B cell (primary cell): ENCODE measurements at regions not wholly inside any gene's neighbourhood (a gene's known extent, or its start where the extent isn't known, plus 50 kb on each side); places are given as distances from the start of the nearest gene placed in this dataset.

Experiments
- ATAC-seq: fragments of 200-7000 bp; cut with Tn5 transposase; one replicate; pipeline ENCODE4 v1.10.0; 2021; ENCODE audit warnings: low read depth, mild to moderate bottlenecking, moderate number of reproducible peaks, moderate library complexity
- CTCF ChIA-PET: fragments of 350-600 bp; sonication (Branson Sonifier 250); formaldehyde crosslinking; loops from one replicate; lab custom pipeline; 2021; ENCODE audit warnings: antibody characterized with exemption, inconsistent platforms; lab: Charles Lee
- POLR2A ChIA-PET: fragments of 350-600 bp; sonication (Branson Sonifier 250); formaldehyde crosslinking; loops from one replicate; lab custom pipeline; 2021; ENCODE audit warnings: antibody characterized with exemption; lab: Charles Lee
- DNase-seq: peaks from one replicate; pipeline ENCODE4 v3.0.0; 2013
- H2AFZ ChIP-seq: 2 replicates; pipeline ENCODE4 v1.6.1; 2012; ENCODE audit warnings: mild to moderate bottlenecking, low read depth, low read length; ENCODE audit not compliant: insufficient read depth, poor library complexity, severe bottlenecking
- H3K27ac ChIP-seq, 2 donors: 1 replicate in 1 of 2; 2 replicates in 1 of 2; pipeline ENCODE4 v1.5.1; 2012 to 2013; ENCODE audit warnings: low read length in 2 of 2, mild to moderate bottlenecking in 2 of 2, moderate library complexity in 1 of 2
- H3K27me3 ChIP-seq, 4 experiments: fragments of 200-600 bp in 1 of 4; sonication (generic) in 1 of 4; replicated peaks in 1 of 4; 1 replicate in 2 of 4; 2 replicates in 2 of 4; pipeline versions ENCODE4 v1.6.1 to v1.7.0; 2013 to 2016; ENCODE audit warnings: low read length in 3 of 4, mild to moderate bottlenecking in 2 of 4, mixed read lengths in 1 of 4, moderate library complexity in 1 of 4; ENCODE audit not compliant: insufficient read depth in 4 of 4, control insufficient read depth in 3 of 4; ENCODE audit errors: control extremely low read depth in 1 of 4
- H3K36me3 ChIP-seq, 2 experiments: replicated peaks in 1 of 2; 1 replicate in 1 of 2; 2 replicates in 1 of 2; pipeline versions ENCODE4 v1.6.1 to v1.7.1; 2013; ENCODE audit warnings: low read length in 1 of 2; ENCODE audit not compliant: insufficient read depth in 2 of 2, control insufficient read depth in 1 of 2; ENCODE audit errors: control extremely low read depth in 1 of 2, extremely low read depth in 1 of 2
- H3K4me1 ChIP-seq, 2 donors: fragments of 200-600 bp in 1 of 2; sonication (generic) in 1 of 2; 1 replicate in 1 of 2; 2 replicates in 1 of 2; pipeline versions ENCODE4 v1.5.1 to v1.6.1; 2013 to 2017; ENCODE audit warnings: low read length in 2 of 2; ENCODE audit not compliant: control insufficient read depth in 2 of 2, insufficient read depth in 2 of 2
- H3K4me2 ChIP-seq: replicated peaks from 2 replicates; pipeline ENCODE3; 2012; ENCODE audit warnings: mild to moderate bottlenecking, low read depth, low read length; ENCODE audit not compliant: poor library complexity, severe bottlenecking
- H3K4me3 ChIP-seq, 5 experiments: fragments of 200-600 bp in 1 of 5; sonication (generic) in 1 of 5; 1 replicate in 3 of 5; 2 replicates in 2 of 5; pipeline versions ENCODE4 v1.5.1 to v1.7.0; 2011 to 2016; ENCODE audit warnings: low read length in 4 of 5, mild to moderate bottlenecking in 4 of 5, low read depth in 2 of 5, control low read depth in 1 of 5, moderate library complexity in 1 of 5; ENCODE audit not compliant: insufficient read depth in 1 of 5; ENCODE audit errors: control extremely low read depth in 1 of 5, extremely low read depth in 1 of 5
- H3K79me2 ChIP-seq: fragments of 200-600 bp; sonication (generic); one replicate; pipeline ENCODE4 v1.6.0; 2016; ENCODE audit warnings: low read length; ENCODE audit not compliant: control insufficient read depth, insufficient read depth
- H3K9ac ChIP-seq: fragments of 200-600 bp; sonication (generic); 2 replicates; pipeline ENCODE4 v1.6.1; 2017; ENCODE audit warnings: mild to moderate bottlenecking, low read length, moderate library complexity
- H3K9me3 ChIP-seq, 3 donors: one replicate each; pipeline versions ENCODE4 v1.6.1 to v1.7.1; 2013; ENCODE audit warnings: low read length in 2 of 3; ENCODE audit not compliant: control insufficient read depth in 2 of 3, insufficient read depth in 1 of 3; ENCODE audit errors: control extremely low read depth in 1 of 3
- H4K20me1 ChIP-seq: 2 replicates; pipeline ENCODE4 v1.6.0; 2012; ENCODE audit warnings: mild to moderate bottlenecking, low read length; ENCODE audit not compliant: insufficient read depth, control insufficient read depth, poor library complexity, severe bottlenecking
- H3K27ac Mint-ChIP-seq: one replicate; pipeline ENCODE4 v1.8.0; 2021; ENCODE audit warnings: mixed read lengths
- H3K27me3 Mint-ChIP-seq: one replicate; pipeline ENCODE4 v1.8.0; 2021; ENCODE audit warnings: mixed read lengths
- H3K4me1 Mint-ChIP-seq: one replicate; pipeline ENCODE4 v1.8.0; 2021; ENCODE audit warnings: mixed read lengths
- H3K4me3 Mint-ChIP-seq: one replicate; pipeline ENCODE4 v1.8.0; 2021; ENCODE audit warnings: mixed read lengths
- H3K9me3 Mint-ChIP-seq: one replicate; pipeline ENCODE4 v1.8.0; 2022; ENCODE audit warnings: mixed read lengths; ENCODE audit not compliant: insufficient read depth
- CTCF ChIP-seq: fragments of 200-600 bp; IDR thresholded peaks from one replicate; pipeline ENCODE4 v1.8.0; 2022; ENCODE audit warnings: antibody characterized with exemption, mild to moderate bottlenecking
- EZH2 ChIP-seq: IDR thresholded peaks from 2 replicates; pipeline ENCODE4 v1.6.1; 2012; ENCODE audit warnings: borderline replicate concordance, low read depth, mild to moderate bottlenecking, moderate library complexity, low read length; ENCODE audit not compliant: insufficient read depth, poor library complexity, severe bottlenecking
- WGBS: methylation state at CpG from one replicate; pipeline ENCODE4 v1.1.5; 2013; ENCODE audit warnings: missing lambda C conversion rate; ENCODE audit not compliant: insufficient coverage; 5-methylcytosine and 5-hydroxymethylcytosine counted together
- intact Hi-C: fragments of 100-400 bp; cut with micrococcal nuclease; formaldehyde crosslinking; loops from one replicate; pipeline ENCODE4 v1.10.0; 2022

DNA sequence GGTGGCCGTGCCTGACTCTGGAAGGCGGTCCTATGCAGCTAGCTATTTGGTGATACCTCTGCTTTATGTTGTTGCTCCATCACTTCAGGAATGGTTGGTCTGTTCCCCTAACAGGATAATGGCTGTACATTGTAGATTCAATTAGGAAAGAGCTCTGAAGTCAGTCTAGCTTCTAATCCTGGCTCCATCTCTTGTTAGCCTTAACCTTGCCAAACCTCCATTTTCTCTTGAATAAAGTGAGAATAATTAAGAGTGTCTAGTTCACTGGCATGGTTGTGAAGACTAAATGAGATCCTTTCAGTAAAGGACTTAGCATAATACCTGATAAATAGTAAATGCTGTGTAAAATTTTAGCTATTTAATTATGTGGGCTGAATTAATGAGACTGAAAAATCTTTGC, 262.5 kb upstream of the ARHGAP20 start:
- Histone ChIP-seq H4K20me1 (no peaks in the 10 kb centered on the region), H3K9ac (no peak overlapping the region), H2AFZ (no peak overlapping the region), H3K4me2 (no peak overlapping the region), H3K9me3 (peaks cover 2 to 10% (median 6%) of the 10 kb centered on the region in 3 donors), H3K4me3 (no peak overlapping the region), H3K27ac (no peak overlapping the region), H3K4me1 (no peaks in the 10 kb centered on the region), H3K27me3 (no peaks in the 10 kb centered on the region), H3K79me2 (no peaks in the 10 kb centered on the region), H3K36me3 (no peaks in the 10 kb centered on the region)
- DNase-seq = no peak
- no peak overlapping the region for H3K27ac Mint-ChIP-seq
- WGBS = 94% methylated on average over 2 of the region's 2 CpGs
- H3K4me3 Mint-ChIP-seq = no peak overlapping the region
- H3K27me3 Mint-ChIP-seq = no peaks in the 10 kb centered on the region
- peaks cover 6% of the 10 kb centered on the region for H3K9me3 Mint-ChIP-seq
- POLR2A ChIA-PET = interaction anchor here (0.7 kb wide), 1 partner anchor 212 kb away, joined by 6 read pairs; no protein-coding TSS in a partner anchor
- intact Hi-C loops = no loop called here
- H3K4me1 Mint-ChIP-seq = no peaks in the 10 kb centered on the region
- no peak for ATAC-seq
- CTCF ChIA-PET = interaction anchor here (0.6 kb wide), 1 partner anchor 217 kb away, joined by 4 read pairs; no protein-coding TSS in a partner anchor
- TF ChIP-seq CTCF (no peak), EZH2 (no peak)

DNA sequence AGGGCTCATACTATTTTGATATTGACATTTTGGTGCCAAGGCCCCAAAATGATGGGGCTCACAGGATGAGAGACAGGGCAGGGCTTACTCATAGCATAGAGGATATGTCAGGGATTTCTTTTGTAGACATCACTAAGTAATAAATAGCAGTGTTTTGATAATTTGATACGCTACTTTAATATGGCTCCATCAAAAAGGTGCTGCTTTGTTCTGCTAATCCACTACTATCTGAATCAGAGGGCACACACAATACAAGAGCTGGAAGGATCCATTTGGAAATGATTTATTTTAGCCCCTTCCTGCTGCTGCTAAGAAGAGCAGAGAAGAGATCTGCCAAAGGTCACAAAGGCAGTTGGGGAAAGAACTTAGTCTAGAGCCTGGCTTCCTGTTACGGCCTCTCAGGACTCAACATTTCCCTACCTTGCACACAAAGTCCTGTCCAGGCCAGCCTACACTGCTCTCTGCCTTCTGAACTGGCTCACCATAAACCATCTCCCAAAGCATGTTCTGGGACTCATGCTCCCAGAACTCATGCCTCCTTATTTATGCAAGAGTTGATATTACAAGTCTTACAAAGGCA, 261.3 kb upstream of the ARHGAP20 start:
- Mint-ChIP-seq H3K27me3 (no peaks in the 10 kb centered on the region), H3K27ac (no peak overlapping the region), H3K4me3 (no peak overlapping the region), H3K9me3 (no peaks in the 10 kb centered on the region), H3K4me1 (peaks cover 6% of the 10 kb centered on the region)
- Histone ChIP-seq H3K4me3 (no peak overlapping the region), H3K27ac (no peak overlapping the region), H3K36me3 (no peaks in the 10 kb centered on the region), H3K9ac (no peak overlapping the region), H4K20me1 (no peaks in the 10 kb centered on the region), H3K4me1 (peaks cover 2 to 5% of the 10 kb centered on the region in 2 donors), H3K9me3 (no peaks in the 10 kb centered on the region), H3K27me3 (no peaks in the 10 kb centered on the region), H3K4me2 (no peak overlapping the region), H2AFZ (no peak overlapping the region), H3K79me2 (no peaks in the 10 kb centered on the region)
- POLR2A ChIA-PET = no interaction called here
- intact Hi-C loops = no loop called here
- no peak for TF ChIP-seq EZH2
- no peak for TF ChIP-seq CTCF
- DNase-seq (no peak), ATAC-seq (no peak)
- WGBS = 80% methylated on average over 1 of the region's 2 CpGs
- CTCF ChIA-PET = no interaction called here
